ENCODE measurements at regions not wholly inside any gene's neighbourhood (a gene's known extent, or its start where the extent isn't known, plus 50 kb on each side); places are given as distances from the start of the nearest gene placed in this dataset.

- TF ChIP-seq ZFX (IDR thresholded peaks at IDR 0.05; ENCODE audit: borderline replicate concordance) (no peak), CTCF (IDR thresholded peaks at IDR 0.05) (no peak)
- no peak overlapping the region for H3K27ac ChIP-seq
These were observed 165.5 kb upstream of the LRIG1 start for GRCh38 chr3:66666362-66666761.

- no peak for TF ChIP-seq ZFX (IDR thresholded peaks at IDR 0.05; ENCODE audit: borderline replicate concordance)
- no peak for TF ChIP-seq CTCF (IDR thresholded peaks at IDR 0.05)
- no peak overlapping the region for H3K27ac ChIP-seq
These were observed 166.4 kb upstream of the LRIG1 start for GRCh38 chr3:66667263-66667662.

GRCh38 chr3:66671291-66671690, 170.5 kb upstream of the LRIG1 start:
- no peak overlapping the region for H3K27ac ChIP-seq
- TF ChIP-seq ZFX (IDR thresholded peaks at IDR 0.05; ENCODE audit: borderline replicate concordance), result no peak
- no peak for TF ChIP-seq CTCF (IDR thresholded peaks at IDR 0.05)

- no peak overlapping the region for H3K27ac ChIP-seq
- no peak for TF ChIP-seq CTCF (IDR thresholded peaks at IDR 0.05)
- no peak for TF ChIP-seq ZFX (IDR thresholded peaks at IDR 0.05; ENCODE audit: borderline replicate concordance)
These were observed 172.0 kb upstream of the LRIG1 start for GRCh38 chr3:66672830-66673229.

GRCh38 chr3:66673293-66673692, 172.5 kb upstream of the LRIG1 start:
- TF ChIP-seq CTCF (IDR thresholded peaks at IDR 0.05), result no peak
- TF ChIP-seq ZFX (IDR thresholded peaks at IDR 0.05; ENCODE audit: borderline replicate concordance), result no peak
- H3K27ac ChIP-seq, result no peak overlapping the region

GRCh38 chr3:66675366-66675765, 174.5 kb upstream of the LRIG1 start:
- TF ChIP-seq CTCF (IDR thresholded peaks at IDR 0.05), result no peak
- no peak for TF ChIP-seq ZFX (IDR thresholded peaks at IDR 0.05; ENCODE audit: borderline replicate concordance)

GRCh38 chr3:66692042-66692765, 191.4 kb upstream of the LRIG1 start:
- TF ChIP-seq CTCF (IDR thresholded peaks at IDR 0.05) (no peak), ZFX (IDR thresholded peaks at IDR 0.05; ENCODE audit: borderline replicate concordance) (no peak)
- H3K27ac ChIP-seq, result no peak overlapping the region

More at GRCh38 chr3:66675366-66675765, 174.5 kb upstream of the LRIG1 start:
- H3K27ac ChIP-seq, result no peak overlapping the region
